ENCODE measurements at regions not wholly inside any gene's neighbourhood (a gene's known extent, or its start where the extent isn't known, plus 50 kb on each side); places are given as distances from the start of the nearest gene placed in this dataset.

DNA sequence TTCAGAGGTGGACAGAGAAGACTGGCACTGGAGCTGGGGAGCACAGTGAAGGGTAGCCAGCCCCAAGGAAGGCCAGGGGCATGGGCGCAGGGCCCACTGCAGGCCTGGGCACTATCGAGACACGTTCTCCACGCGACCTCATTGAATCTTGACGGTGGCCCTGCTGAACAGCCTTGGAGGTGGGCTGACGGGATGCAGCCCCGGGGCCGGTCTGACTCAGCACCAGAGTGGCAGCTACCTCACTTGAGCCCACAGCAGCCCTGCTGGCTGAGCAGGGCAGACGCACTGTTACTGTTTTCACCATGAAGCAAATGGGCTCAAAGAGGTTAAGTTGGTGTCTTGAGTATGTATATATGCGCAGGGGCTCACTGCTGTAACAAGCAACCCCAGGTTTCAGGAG lies 78.8 kb upstream of the FOXF1 start:
- TF ChIP-seq, protein P1, sequence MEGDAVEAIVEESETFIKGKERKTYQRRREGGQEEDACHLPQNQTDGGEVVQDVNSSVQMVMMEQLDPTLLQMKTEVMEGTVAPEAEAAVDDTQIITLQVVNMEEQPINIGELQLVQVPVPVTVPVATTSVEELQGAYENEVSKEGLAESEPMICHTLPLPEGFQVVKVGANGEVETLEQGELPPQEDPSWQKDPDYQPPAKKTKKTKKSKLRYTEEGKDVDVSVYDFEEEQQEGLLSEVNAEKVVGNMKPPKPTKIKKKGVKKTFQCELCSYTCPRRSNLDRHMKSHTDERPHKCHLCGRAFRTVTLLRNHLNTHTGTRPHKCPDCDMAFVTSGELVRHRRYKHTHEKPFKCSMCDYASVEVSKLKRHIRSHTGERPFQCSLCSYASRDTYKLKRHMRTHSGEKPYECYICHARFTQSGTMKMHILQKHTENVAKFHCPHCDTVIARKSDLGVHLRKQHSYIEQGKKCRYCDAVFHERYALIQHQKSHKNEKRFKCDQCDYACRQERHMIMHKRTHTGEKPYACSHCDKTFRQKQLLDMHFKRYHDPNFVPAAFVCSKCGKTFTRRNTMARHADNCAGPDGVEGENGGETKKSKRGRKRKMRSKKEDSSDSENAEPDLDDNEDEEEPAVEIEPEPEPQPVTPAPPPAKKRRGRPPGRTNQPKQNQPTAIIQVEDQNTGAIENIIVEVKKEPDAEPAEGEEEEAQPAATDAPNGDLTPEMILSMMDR (conservative IDR thresholded peaks at IDR 0.05 in 1 of 2, IDR thresholded peaks at IDR 0.05 in 1 of 2; ENCODE audit: extremely low read depth in 1 of 2, insufficient read depth in 1 of 2, low read depth in 1 of 2, low read length in 2 of 2) = no peak
- no peak for TF ChIP-seq EZH2 (IDR thresholded peaks at IDR 0.05; ENCODE audit: borderline replicate concordance, low read length)
